Uterus (tissue), 3 donors: ENCODE measurements at regions not wholly inside any gene's neighbourhood (a gene's known extent, or its start where the extent isn't known, plus 50 kb on each side); places are given as distances from the start of the nearest gene placed in this dataset.

Experiments used
- DNase-seq, 2 donors: peaks; one replicate each; pipeline ENCODE4 v3.0.0-alpha.2; 2019 to 2020
- H3K27ac ChIP-seq, 2 donors: fragments of 200-600 bp; sonication (generic); 1 replicate in 1 of 2; 2 replicates in 1 of 2; pipeline ENCODE4 v1.5.1; 2016 to 2018
- H3K27me3 ChIP-seq, 2 donors: fragments of 200-600 bp; sonication (generic); one replicate each; pipeline ENCODE4 v1.5.1; 2018 to 2019; ENCODE audit warnings: control low read depth in 1 of 2
- H3K36me3 ChIP-seq, 2 donors: fragments of 200-600 bp; sonication (generic); one replicate each; pipeline ENCODE4 v1.5.1; 2019; ENCODE audit warnings: control low read depth in 1 of 2
- H3K4me1 ChIP-seq, 2 donors: fragments of 200-600 bp; sonication (generic); one replicate each; pipeline ENCODE4 v1.5.1; 2018 to 2019; ENCODE audit warnings: control low read depth in 1 of 2
- H3K4me3 ChIP-seq, 2 donors: fragments of 200-600 bp; sonication (generic); 1 replicate in 1 of 2; 2 replicates in 1 of 2; pipeline ENCODE4 v1.5.1; 2018 to 2019; ENCODE audit warnings: mild to moderate bottlenecking in 1 of 2
- H3K9me3 ChIP-seq, 2 donors: fragments of 200-600 bp; sonication (generic); one replicate each; pipeline ENCODE4 v1.5.1; 2019; ENCODE audit warnings: control low read depth in 1 of 2
- CTCF ChIP-seq, 4 experiments: fragments of 200-600 bp in 2 of 4; fragments of 450-650 bp in 2 of 4; sonication (generic) in 2 of 4; IDR thresholded peaks; one replicate each; pipeline ENCODE4 v1.5.1; 2016 to 2019; ENCODE audit warnings: antibody characterized with exemption in 4 of 4, mild to moderate bottlenecking in 2 of 4, moderate library complexity in 1 of 4
- POLR2A ChIP-seq, 2 donors: fragments of 450-650 bp; IDR thresholded peaks; one replicate each; pipeline ENCODE4 v1.6.1; 2016; ENCODE audit warnings: antibody characterized with exemption in 2 of 2, mild to moderate bottlenecking in 1 of 2, moderate library complexity in 1 of 2
- intact Hi-C: fragments of 100-400 bp; cut with DNase I; formaldehyde crosslinking; loops from one replicate; pipeline ENCODE4 v1.15.1; 2023; ENCODE audit warnings: low total_unique reads
- donor health status: DM: yes; HTN: yes; CAD: no.

- no peaks in the 10 kb centered on the region for H3K36me3 ChIP-seq
- H3K27me3 ChIP-seq = no peaks in the 10 kb centered on the region
- TF ChIP-seq POLR2A (IDR thresholded peaks at IDR 0.05) = no peak
- TF ChIP-seq CTCF (IDR thresholded peaks at IDR 0.05) = no peak
- H3K9me3 ChIP-seq = no peaks in the 10 kb centered on the region
- peak overlapping the region; percentile 81 to 94 for H3K27ac ChIP-seq
- no peak overlapping the region for H3K4me3 ChIP-seq
- intact Hi-C loops = no loop called here
- no peak for DNase-seq
- peaks cover 11 to 21% of the 10 kb centered on the region in 2 donors for H3K4me1 ChIP-seq
These were observed 57.0 kb upstream of the AFF3 start for GRCh38 chr2:100199421-100199820.

GRCh38 chr2:100198461-100199230 is 56.3 kb upstream of the AFF3 start:
- TF ChIP-seq CTCF (IDR thresholded peaks at IDR 0.05) (no peak), POLR2A (IDR thresholded peaks at IDR 0.05) (no peak)
- peak overlapping the region; percentile 81 to 94 for H3K27ac ChIP-seq
- no peak overlapping the region for H3K4me3 ChIP-seq
- no peaks in the 10 kb centered on the region for H3K9me3 ChIP-seq
- H3K27me3 ChIP-seq = no peaks in the 10 kb centered on the region
- H3K36me3 ChIP-seq = no peaks in the 10 kb centered on the region
- DNase-seq = no peak
- peaks cover 11 to 21% of the 10 kb centered on the region in 2 donors for H3K4me1 ChIP-seq
- intact Hi-C loops = no loop called here

- Histone ChIP-seq H3K36me3 (no peaks in the 10 kb centered on the region), H3K4me3 (peak overlapping the region in 1 of 2 donors; percentile 6), H3K27me3 (no peaks in the 10 kb centered on the region), H3K9me3 (no peaks in the 10 kb centered on the region), H3K4me1 (peaks cover 11 to 21% of the 10 kb centered on the region in 2 donors), H3K27ac (peak overlapping the region; percentile 81 to 94)
- DNase-seq = peak; percentile 76
- intact Hi-C loops = no loop called here
- TF ChIP-seq CTCF (IDR thresholded peaks at IDR 0.05) (no peak), POLR2A (IDR thresholded peaks at IDR 0.05) (no peak)
These were observed 55.3 kb upstream of the AFF3 start for GRCh38 chr2:100197631-100198153.

GRCh38 chr2:100196786-100197494 is 54.5 kb upstream of the AFF3 start:
- peak; percentile 31 to 37 for DNase-seq
- Histone ChIP-seq H3K4me3 (no peak overlapping the region), H3K27ac (peak overlapping the region; percentile 81 to 94), H3K27me3 (no peaks in the 10 kb centered on the region), H3K36me3 (no peaks in the 10 kb centered on the region), H3K4me1 (peaks cover 11 to 21% of the 10 kb centered on the region in 2 donors), H3K9me3 (no peaks in the 10 kb centered on the region)
- intact Hi-C loops = no loop called here
- TF ChIP-seq CTCF (IDR thresholded peaks at IDR 0.05) = no peak
- no peak for TF ChIP-seq POLR2A (IDR thresholded peaks at IDR 0.05)

GRCh38 chr2:100195942-100196341 is 53.6 kb upstream of the AFF3 start:
- TF ChIP-seq POLR2A (IDR thresholded peaks at IDR 0.05) = no peak
- TF ChIP-seq CTCF (IDR thresholded peaks at IDR 0.05) = no peak
- no peak for DNase-seq
- H3K9me3 ChIP-seq = no peaks in the 10 kb centered on the region
- H3K4me3 ChIP-seq = no peak overlapping the region
- intact Hi-C loops = no loop called here
- no peaks in the 10 kb centered on the region for H3K27me3 ChIP-seq
- H3K4me1 ChIP-seq = peaks cover 11 to 21% of the 10 kb centered on the region in 2 donors
- H3K36me3 ChIP-seq = no peaks in the 10 kb centered on the region
- H3K27ac ChIP-seq = peak overlapping the region; percentile 81 to 94
